HepG2 (cell line): ENCODE measurements at regions not wholly inside any gene's neighbourhood (a gene's known extent, or its start where the extent isn't known, plus 50 kb on each side); places are given as distances from the start of the nearest gene placed in this dataset.
A peak's percentile ranks its signal among the peaks of the same experiment; 100 is the strongest.

ENCODE experiments used
- HMGXB3 ChIP-seq: sonication (generic); formaldehyde crosslinking; IDR thresholded peaks from 2 replicates; pipeline ENCODE4 v1.4.0; 2020; ENCODE audit warnings: missing genetic modification reagents, borderline replicate concordance
- RBAK ChIP-seq: sonication (generic); formaldehyde crosslinking; IDR thresholded peaks from 2 replicates; pipeline ENCODE4 v1.5.1; 2020; ENCODE audit warnings: mild to moderate bottlenecking, missing genetic modification reagents
- ZBTB34 ChIP-seq: sonication (generic); formaldehyde crosslinking; IDR thresholded peaks from 2 replicates; pipeline ENCODE4 v1.8.0; 2022; ENCODE audit warnings: mild to moderate bottlenecking, missing genetic modification reagents
- ZNF512 ChIP-seq: sonication (generic); formaldehyde crosslinking; IDR thresholded peaks from 2 replicates; pipeline ENCODE4 v1.4.0; 2020; ENCODE audit warnings: mild to moderate bottlenecking, missing genetic modification reagents
- ZNF572 ChIP-seq: sonication (generic); formaldehyde crosslinking; IDR thresholded peaks from 2 replicates; pipeline ENCODE4 v1.5.1; 2020; ENCODE audit warnings: mild to moderate bottlenecking, missing genetic modification reagents

- TF ChIP-seq ZNF512 (CRISPR knock-in tag), result no peak
- no peak for TF ChIP-seq HMGXB3 (CRISPR knock-in tag)
- TF ChIP-seq ZNF572, result no peak
- peak; percentile 19; the same call in 1 of the 2 replicates for TF ChIP-seq ZBTB34 (CRISPR knock-in tag)
- peak; percentile 64; the same call in 1 of the 2 replicates for TF ChIP-seq RBAK (CRISPR knock-in tag)
Measured at GRCh38 chr4:157997296-157997695, 175.5 kb downstream of the GASK1B start (continued).
